DMS79 treated with DMSO at 0.1 percent for 48 hours (cell line): ENCODE measurements at regions not wholly inside any gene's neighbourhood (a gene's known extent, or its start where the extent isn't known, plus 50 kb on each side); places are given as distances from the start of the nearest gene placed in this dataset.
A peak's percentile ranks its signal among the peaks of the same experiment; 100 is the strongest.

Experiments
- DNase-seq: peaks from one replicate; lab custom pipeline; 2025; lab: John Stamatoyannopoulos, UW

GRCh38 chr18:22544626-22545025 lies 126.9 kb upstream of the CTAGE1 start:
- DNase-seq, result no peak

- DNase-seq, result no peak
Measured at GRCh38 chr18:22545066-22545760, 127.5 kb upstream of the CTAGE1 start.

GRCh38 chr18:22546905-22547570 lies 129.3 kb upstream of the CTAGE1 start:
- DNase-seq, result no peak

- no peak for DNase-seq
Measured at GRCh38 chr18:22547807-22548561, 130.3 kb upstream of the CTAGE1 start.

- DNase-seq, result no peak
Measured at GRCh38 chr18:22549260-22549937, 131.7 kb upstream of the CTAGE1 start.

GRCh38 chr18:22550366-22550765 lies 132.7 kb upstream of the CTAGE1 start:
- DNase-seq, result no peak

- no peak for DNase-seq
Measured at GRCh38 chr18:22550861-22551260, 133.1 kb upstream of the CTAGE1 start.

GRCh38 chr18:22551536-22552151 lies 133.9 kb upstream of the CTAGE1 start:
- no peak for DNase-seq

- DNase-seq, result no peak
Measured at GRCh38 chr18:22552254-22552653, 134.5 kb upstream of the CTAGE1 start.

- DNase-seq, result no peak
Measured at GRCh38 chr18:22552899-22553460, 135.3 kb upstream of the CTAGE1 start.

GRCh38 chr18:22556222-22557167 lies 138.8 kb upstream of the CTAGE1 start:
- no peak for DNase-seq

- DNase-seq, result no peak
Measured at GRCh38 chr18:22557168-22557941, 139.6 kb upstream of the CTAGE1 start.

GRCh38 chr18:22558945-22559385 lies 141.2 kb upstream of the CTAGE1 start:
- DNase-seq, result no peak

- no peak for DNase-seq
Measured at GRCh38 chr18:22559414-22560274, 141.9 kb upstream of the CTAGE1 start.

GRCh38 chr18:22560275-22560610 lies 142.5 kb upstream of the CTAGE1 start:
- no peak for DNase-seq

GRCh38 chr18:22560797-22561196 lies 143.1 kb upstream of the CTAGE1 start:
- DNase-seq, result no peak

- DNase-seq, result peak; percentile 16
Measured at GRCh38 chr18:22563164-22563583, 145.5 kb upstream of the CTAGE1 start.

- DNase-seq, result no peak
Measured at GRCh38 chr18:22564036-22564435, 146.3 kb upstream of the CTAGE1 start.
